GM19351 (cell line): ENCODE measurements at regions not wholly inside any gene's neighbourhood (a gene's known extent, or its start where the extent isn't known, plus 50 kb on each side); places are given as distances from the start of the nearest gene placed in this dataset.

Source experiments
- ATAC-seq: cut with Tn5 transposase; IDR thresholded peaks from one replicate; pipeline ENCODE4 v1.9.1; 2021; ENCODE audit warnings: mild to moderate bottlenecking, moderate library complexity; ENCODE audit not compliant: unreplicated experiment

DNA sequence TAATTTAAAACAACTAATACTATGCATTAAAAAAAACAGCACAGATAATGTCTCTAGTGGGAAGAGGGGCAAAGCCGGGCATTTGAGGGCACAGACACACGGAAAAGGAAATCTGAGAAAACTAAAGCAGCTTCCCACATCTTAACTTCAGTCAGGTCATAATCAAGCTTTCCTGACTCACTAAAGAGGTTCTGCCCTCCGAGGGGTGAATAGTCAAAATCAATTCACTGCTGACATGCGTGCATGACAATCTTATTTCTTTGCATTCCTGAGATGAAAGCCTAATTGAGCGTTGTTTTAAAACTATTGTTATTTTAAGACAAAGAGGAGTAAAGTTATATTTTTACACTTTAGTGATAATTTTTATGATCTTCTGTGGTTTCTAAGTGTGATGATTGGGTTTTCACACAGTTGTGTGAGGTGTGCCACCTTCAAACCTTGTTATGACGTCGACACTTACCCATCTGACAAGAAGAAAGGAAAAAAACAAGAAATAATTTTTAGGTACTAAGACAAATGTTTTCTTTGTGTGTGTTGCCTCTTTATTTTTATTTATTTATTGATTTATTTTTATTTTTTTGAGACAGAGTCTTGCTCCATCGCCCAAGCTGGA lies 90.9 kb downstream of the GATA6 start:
- no peak for ATAC-seq

- ATAC-seq: no peak
Measured at GRCh38 chr18:22257022-22257543, 87.7 kb downstream of the GATA6 start.

- no peak for ATAC-seq
Measured at GRCh38 chr18:22254088-22254487, 84.7 kb downstream of the GATA6 start.

DNA sequence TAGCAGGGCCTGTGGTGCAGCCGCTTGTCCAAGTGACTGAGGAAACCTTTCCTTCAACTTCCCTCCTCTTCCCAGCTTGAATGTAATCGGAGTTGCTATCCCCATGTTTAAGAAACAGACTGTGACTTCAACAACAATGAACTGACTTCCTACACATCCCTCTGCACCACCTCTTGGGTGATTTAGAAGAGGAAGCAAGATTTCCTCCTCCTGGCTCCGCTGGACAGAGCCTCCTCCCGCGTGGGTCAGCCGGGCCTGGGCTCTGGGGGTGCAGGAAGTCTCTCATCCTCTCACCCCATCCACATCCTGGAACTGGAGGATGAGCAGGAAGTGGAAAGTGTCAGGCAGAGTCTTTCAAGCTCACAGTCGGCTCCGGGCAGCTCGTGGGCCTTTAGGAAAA lies 84.3 kb downstream of the GATA6 start:
- no peak for ATAC-seq

GRCh38 chr18:22253156-22253555 lies 83.8 kb downstream of the GATA6 start:
- no peak for ATAC-seq
